GM12878 (cell line): ENCODE measurements at regions not wholly inside any gene's neighbourhood (a gene's known extent, or its start where the extent isn't known, plus 50 kb on each side); places are given as distances from the start of the nearest gene placed in this dataset.

Source experiments
- ATAC-seq: fragments of 200-7000 bp; cut with Tn5 transposase; 3 replicates; pipeline ENCODE4 v1.9.1; 2020; ENCODE audit warnings: mild to moderate bottlenecking, moderate library complexity
- BruUV-seq: library from RNA; stranded (reverse); fragments of 400-500 nt; replicated peaks from 2 replicates; lab custom pipeline; 2021; lab: Mats Ljungman, UMichigan
- CTCF ChIA-PET: fragments of 300-600 bp; sonication (Branson Sonifier 250); formaldehyde crosslinking; extraction: SDS; loops from one replicate; lab custom pipeline; 2021; ENCODE audit warnings: inconsistent platforms; lab: Yijun Ruan, JAX
- POLR2A ChIA-PET: fragments of 350-600 bp; formaldehyde crosslinking; extraction: SDS; loops from one replicate; lab custom pipeline; 2021; ENCODE audit warnings: inconsistent platforms; lab: Charles Lee
- RAD21 ChIA-PET: fragments of 300-600 bp; sonication (Branson Sonifier 250); formaldehyde crosslinking; loops from one replicate; lab custom pipeline; 2023; ENCODE audit warnings: antibody characterized with exemption; ENCODE audit not compliant: unreplicated experiment; lab: Charles Lee
- SMC1A ChIA-PET: fragments of 300-600 bp; sonication (Branson Sonifier 250); formaldehyde crosslinking; loops from one replicate; lab custom pipeline; 2023; ENCODE audit not compliant: unreplicated experiment, uncharacterized antibody; lab: Charles Lee
- DNase-seq: peaks from one replicate; pipeline ENCODE4 v3.0.0-alpha.2; 2011; ENCODE audit warnings: low read depth, low spot score
- FAIRE-seq: peaks from 3 replicates; lab custom pipeline; 2011; peaks lifted over from hg19 to GRCh38; lab: Jason Lieb, UNC
- H2AFZ ChIP-seq: 2 replicates; pipeline ENCODE4 v1.6.0; 2011; ENCODE audit warnings: low read depth, low read length, control low read depth; ENCODE audit not compliant: control insufficient read depth
- H3K27ac ChIP-seq: 2 replicates; pipeline ENCODE4 v1.5.1; 2011; ENCODE audit warnings: control low read depth; ENCODE audit not compliant: control insufficient read depth, insufficient read depth
- H3K27me3 ChIP-seq, 2 experiments: replicated peaks in 1 of 2; 2 replicates each; pipeline versions ENCODE4 v1.6.0 to v1.6.1; 2011; ENCODE audit warnings: low read length in 1 of 2; ENCODE audit not compliant: control insufficient read depth in 2 of 2, insufficient read depth in 2 of 2
- H3K36me3 ChIP-seq, 2 experiments: 2 replicates each; pipeline ENCODE4 v1.5.1; 2011; ENCODE audit warnings: low read length in 1 of 2; ENCODE audit not compliant: control insufficient read depth in 2 of 2, insufficient read depth in 2 of 2
- H3K4me1 ChIP-seq: 2 replicates; pipeline ENCODE4 v1.6.1; 2011; ENCODE audit warnings: mild to moderate bottlenecking, low read length, moderate library complexity, mixed read lengths; ENCODE audit not compliant: control insufficient read depth, insufficient read depth
- H3K4me2 ChIP-seq: 2 replicates; pipeline ENCODE4 v1.6.0; 2011; ENCODE audit warnings: control low read depth; ENCODE audit not compliant: control insufficient read depth, insufficient read depth
- H3K4me3 ChIP-seq: fragments of 200-600 bp; sonication (generic); 2 replicates; pipeline ENCODE4 v1.5.1; 2016
- H3K79me2 ChIP-seq: 2 replicates; pipeline ENCODE4 v1.6.0; 2011; ENCODE audit warnings: low read length; ENCODE audit not compliant: control insufficient read depth, insufficient read depth
- H3K9ac ChIP-seq: 2 replicates; pipeline ENCODE4 v1.8.0; 2011; ENCODE audit warnings: low read length, control low read depth, mixed read lengths; ENCODE audit not compliant: control insufficient read depth, insufficient read depth
- H3K9me3 ChIP-seq: replicated peaks from 3 replicates; pipeline ENCODE4 v1.5.1; 2011; ENCODE audit warnings: mild to moderate bottlenecking, low read length; ENCODE audit not compliant: control insufficient read depth, insufficient read depth
- H4K20me1 ChIP-seq: 2 replicates; pipeline ENCODE4 v1.6.0; 2011; ENCODE audit not compliant: control insufficient read depth, insufficient read depth
- ATF7 ChIP-seq: fragments of 450-650 bp; IDR thresholded peaks from 2 replicates; pipeline ENCODE4 v1.6.1; 2016; ENCODE audit warnings: low read depth, mild to moderate bottlenecking
- BACH1 ChIP-seq: fragments of 450-650 bp; IDR thresholded peaks from 2 replicates; pipeline ENCODE4 v1.6.1; 2017; ENCODE audit warnings: mild to moderate bottlenecking, borderline replicate concordance
- CREB1 ChIP-seq: IDR thresholded peaks from 2 replicates; pipeline ENCODE4 v1.6.1; 2012; ENCODE audit warnings: low read depth, mild to moderate bottlenecking, inconsistent platforms
- E2F4 ChIP-seq: IDR thresholded peaks from 2 replicates; pipeline ENCODE4 v1.6.1; 2012; ENCODE audit warnings: low read depth, low read length, improper control_type of control experiment
- ETV6 ChIP-seq, 2 experiments: fragments of 450-650 bp in 1 of 2; IDR thresholded peaks in 1 of 2; conservative IDR thresholded peaks in 1 of 2; 2 replicates each; pipeline ENCODE4 v1.6.1; 2014; ENCODE audit warnings: antibody characterized with exemption in 1 of 2, borderline replicate concordance in 1 of 2, low read depth in 1 of 2, mild to moderate bottlenecking in 1 of 2, moderate library complexity in 1 of 2
- FOXK2 ChIP-seq: fragments of 450-650 bp; IDR thresholded peaks from 2 replicates; pipeline ENCODE4 v1.6.1; 2017; ENCODE audit warnings: mild to moderate bottlenecking, moderate library complexity
- FOXM1 ChIP-seq: IDR thresholded peaks from 2 replicates; pipeline ENCODE4 v1.6.1; 2012; ENCODE audit warnings: low read depth, mild to moderate bottlenecking, inconsistent platforms, low read length, moderate library complexity
- HDAC2 ChIP-seq: fragments of 200-600 bp; sonication (generic); IDR thresholded peaks from 2 replicates; pipeline ENCODE4 v1.6.1; 2017
- HDAC6 ChIP-seq: fragments of 200-600 bp; sonication (generic); IDR thresholded peaks from one replicate; pipeline ENCODE4 v1.8.0; 2017; ENCODE audit warnings: antibody characterized with exemption; ENCODE audit not compliant: unreplicated experiment
- IRF5 ChIP-seq: fragments of 450-650 bp; IDR thresholded peaks from 2 replicates; pipeline ENCODE4 v1.6.1; 2017; ENCODE audit warnings: borderline replicate concordance
- MXI1 ChIP-seq: fragments of 150-350 bp; IDR thresholded peaks from 2 replicates; pipeline ENCODE4 v1.6.1; 2011; ENCODE audit warnings: low read depth, mild to moderate bottlenecking, inconsistent platforms, low read length, improper control_type of control experiment
- NR2F1 ChIP-seq: fragments of 450-650 bp; conservative IDR thresholded peaks from 2 replicates; pipeline ENCODE4 v1.6.1; 2017; ENCODE audit warnings: mild to moderate bottlenecking
- POU2F2 ChIP-seq: IDR thresholded peaks from 3 replicates; pipeline ENCODE4 v1.6.1; 2011; ENCODE audit warnings: low read depth, mild to moderate bottlenecking, low read length, borderline replicate concordance
- RBBP5 ChIP-seq: fragments of 200-600 bp; sonication (generic); conservative IDR thresholded peaks from 2 replicates; pipeline ENCODE4 v1.6.1; 2016
- RELA ChIP-seq: fragments of 450-650 bp; IDR thresholded peaks from 2 replicates; pipeline ENCODE4 v1.8.0; 2014; ENCODE audit warnings: borderline replicate concordance; ENCODE audit not compliant: partially characterized antibody
- TARDBP ChIP-seq: IDR thresholded peaks from 2 replicates; pipeline ENCODE4 v1.6.1; 2016; ENCODE audit warnings: borderline replicate concordance
- YBX1 ChIP-seq: fragments of 450-650 bp; IDR thresholded peaks from 2 replicates; pipeline ENCODE4 v1.6.1; 2016; ENCODE audit warnings: antibody characterized with exemption
- YY1 ChIP-seq: IDR thresholded peaks from 2 replicates; pipeline ENCODE4 v1.6.1; 2011; ENCODE audit warnings: low read depth, mild to moderate bottlenecking, low read length
- ZNF622 ChIP-seq: fragments of 450-650 bp; IDR thresholded peaks from 2 replicates; pipeline ENCODE4 v1.6.1; 2017; ENCODE audit warnings: mild to moderate bottlenecking, inconsistent platforms
- WGBS: methylation state at CpG from one replicate; pipeline ENCODE4 v1.1.6; 2016; ENCODE audit warnings: low lambda C conversion rate; ENCODE audit not compliant: insufficient replicate concordance, insufficient coverage; ENCODE audit errors: missing lambda C conversion rate; 5-methylcytosine and 5-hydroxymethylcytosine counted together
- in situ Hi-C: fragments of 300-500 bp; cut with MboI; formaldehyde crosslinking; loops from 9 replicates; pipeline ENCODE4 v1.14.3; 2018; ENCODE audit warnings: mixed read lengths
- intact Hi-C: fragments of 100-400 bp; cut with micrococcal nuclease; formaldehyde crosslinking; loops from one replicate; pipeline ENCODE4 v1.14.2; 2022; ENCODE audit not compliant: unreplicated experiment

- BruUV-seq = no TSS peak
- in situ Hi-C loops (no loop called here), intact Hi-C loops (no loop called here)
- ChIA-PET SMC1A (no interaction called here), POLR2A (no interaction called here), RAD21 (no interaction called here), CTCF (interaction anchor here (1.2 kb wide), 1 partner anchor 14 kb away, joined by 5 read pairs; no protein-coding TSS in a partner anchor)
- no peak for FAIRE-seq
- no peak overlapping the region for H2AFZ ChIP-seq
- DNase-seq = no peak
- no peaks in the 10 kb centered on the region for H3K4me1 ChIP-seq
- ATAC-seq = no peak
- no peak overlapping the region for H3K27ac ChIP-seq
- TF ChIP-seq FOXK2 (no peak), BACH1 (no peak), CREB1 (no peak), TARDBP (no peak), RELA (no peak), HDAC6 (no peak), ATF7 (no peak)
- no peak overlapping the region for H3K9ac ChIP-seq
- H3K4me2 ChIP-seq = no peak overlapping the region
- peaks cover 0 to 2% of the 10 kb centered on the region in 2 experiments; a peak in 2 of 4 replicates for H3K27me3 ChIP-seq
- no peaks in the 10 kb centered on the region for H3K79me2 ChIP-seq
- 10% methylated on average over 4 of the region's 4 CpGs for WGBS
- no peaks in the 10 kb centered on the region; the same call in 2 of the 3 replicates for H3K9me3 ChIP-seq
- H4K20me1 ChIP-seq = no peaks in the 10 kb centered on the region
- no peak overlapping the region for H3K4me3 ChIP-seq
- no peaks in the 10 kb centered on the region for H3K36me3 ChIP-seq
These were observed 249.0 kb downstream of the TLE3 start for GRCh38 chr15:69848551-69849231.

GRCh38 chr15:69849232-69849610, 248.5 kb downstream of the TLE3 start:
- ChIA-PET SMC1A (no interaction called here), CTCF (interaction anchor here (1.2 kb wide), 1 partner anchor 15 kb away, joined by 5 read pairs; no protein-coding TSS in a partner anchor), RAD21 (no interaction called here), POLR2A (no interaction called here)
- Histone ChIP-seq H3K27ac (no peak overlapping the region), H2AFZ (no peak overlapping the region), H3K36me3 (no peaks in the 10 kb centered on the region), H3K9me3 (no peaks in the 10 kb centered on the region; the same call in 2 of the 3 replicates), H4K20me1 (no peaks in the 10 kb centered on the region), H3K79me2 (no peaks in the 10 kb centered on the region), H3K4me1 (no peaks in the 10 kb centered on the region), H3K4me2 (no peak overlapping the region), H3K9ac (no peak overlapping the region), H3K4me3 (no peak overlapping the region), H3K27me3 (peaks cover 0 to 2% of the 10 kb centered on the region in 2 experiments; a peak in 2 of 4 replicates)
- no TSS peak for BruUV-seq
- no peak for DNase-seq
- WGBS = 61% methylated on average over 4 of the region's 4 CpGs
- in situ Hi-C loops = no loop called here
- ATAC-seq = no peak
- intact Hi-C loops = no loop called here
- no peak for FAIRE-seq
- TF ChIP-seq NR2F1 (no peak), HDAC2 (no peak), MXI1 (no peak), YBX1 (no peak), IRF5 (no peak), E2F4 (no peak), ETV6 (conservative IDR thresholded peaks at IDR 0.05 in 1 of 2, IDR thresholded peaks at IDR 0.05 in 1 of 2; ENCODE audit: borderline replicate concordance in 1 of 2, low read depth in 1 of 2) (no peak), YY1 (no peak), RBBP5 (no peak), POU2F2 (no peak), FOXM1 (no peak), ZNF622 (no peak)
